ENCODE measurements at regions not wholly inside any gene's neighbourhood (a gene's known extent, or its start where the extent isn't known, plus 50 kb on each side); places are given as distances from the start of the nearest gene placed in this dataset.

GRCh38 chr3:35409991-35410390 lies 229.3 kb upstream of the ARPP21 start:
- CTCF ChIA-PET: no interaction called here
- no peak for DNase-seq (ENCODE audit: extremely low spot score)
- POLR2A ChIA-PET: no interaction called here
- no peak for TF ChIP-seq CTCF (IDR thresholded peaks at IDR 0.05; ENCODE audit: control extremely low read depth, extremely low read depth, low read depth, missing control alignments)

DNA sequence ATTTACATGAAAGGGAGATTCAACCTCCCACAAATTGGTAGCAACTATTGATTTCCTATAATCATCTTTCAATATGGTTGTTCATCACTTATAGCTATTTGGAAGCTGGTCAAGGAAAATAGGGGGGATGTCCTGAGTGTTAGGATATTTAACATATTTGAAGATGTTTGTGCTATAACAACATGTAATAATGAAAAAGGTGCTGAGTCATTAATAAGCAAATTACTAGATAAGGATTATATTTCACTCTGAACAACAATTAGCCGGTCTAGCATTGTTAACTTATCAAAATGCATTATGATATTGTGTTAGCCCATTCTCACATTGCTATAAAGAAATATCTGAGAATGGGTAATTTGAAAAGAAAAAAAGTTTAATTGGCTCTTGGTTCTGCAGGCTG lies 225.8 kb upstream of the ARPP21 start:
- ChIA-PET CTCF (no interaction called here), POLR2A (no interaction called here)
- no peak for DNase-seq (ENCODE audit: extremely low spot score)
- TF ChIP-seq CTCF (IDR thresholded peaks at IDR 0.05; ENCODE audit: control extremely low read depth, extremely low read depth, low read depth, missing control alignments): no peak

DNA sequence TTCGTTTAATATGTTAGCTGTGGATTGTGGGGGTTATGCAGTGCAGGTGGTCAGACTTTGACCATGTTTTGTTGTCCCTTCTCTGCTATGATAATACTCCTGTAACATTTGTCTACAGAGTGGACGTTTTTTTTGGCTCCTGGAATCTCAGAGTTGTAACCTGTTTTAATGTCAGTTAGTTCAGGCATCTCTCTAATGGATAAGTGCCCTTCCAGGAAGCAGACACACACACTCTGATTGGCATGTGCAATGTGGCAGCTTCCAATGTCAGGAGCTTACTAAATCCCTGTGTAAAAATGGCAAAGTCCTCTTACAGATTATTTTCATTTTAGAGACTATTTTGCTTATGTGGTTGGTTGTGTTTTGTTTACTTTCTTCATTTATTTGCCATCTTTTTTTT lies 222.2 kb upstream of the ARPP21 start:
- TF ChIP-seq CTCF (IDR thresholded peaks at IDR 0.05; ENCODE audit: control extremely low read depth, extremely low read depth, low read depth, missing control alignments): no peak
- DNase-seq (ENCODE audit: extremely low spot score): no peak
- ChIA-PET POLR2A (no interaction called here), CTCF (no interaction called here)

DNA sequence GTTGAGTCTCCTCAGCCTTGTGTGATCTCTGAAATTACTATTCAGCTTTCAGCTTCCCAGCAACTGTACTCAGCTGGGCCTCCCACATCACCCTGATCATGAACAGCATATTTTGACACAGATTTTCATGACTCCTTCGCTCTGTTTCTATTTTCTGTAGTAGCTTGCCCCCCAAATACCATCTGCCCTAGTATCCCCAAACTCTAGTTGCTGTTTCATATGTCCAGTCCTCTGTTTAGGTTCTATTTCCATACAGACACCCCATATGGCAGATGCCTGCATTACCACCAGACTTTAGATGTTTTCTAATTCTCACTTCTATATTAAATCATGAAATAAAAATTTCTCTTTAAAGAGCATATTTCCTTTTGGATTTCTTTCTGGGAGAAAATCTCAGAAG lies 217.2 kb upstream of the ARPP21 start:
- DNase-seq (ENCODE audit: extremely low spot score): no peak
- ChIA-PET POLR2A (no interaction called here), CTCF (no interaction called here)
- TF ChIP-seq CTCF (IDR thresholded peaks at IDR 0.05; ENCODE audit: control extremely low read depth, extremely low read depth, low read depth, missing control alignments): no peak

DNA sequence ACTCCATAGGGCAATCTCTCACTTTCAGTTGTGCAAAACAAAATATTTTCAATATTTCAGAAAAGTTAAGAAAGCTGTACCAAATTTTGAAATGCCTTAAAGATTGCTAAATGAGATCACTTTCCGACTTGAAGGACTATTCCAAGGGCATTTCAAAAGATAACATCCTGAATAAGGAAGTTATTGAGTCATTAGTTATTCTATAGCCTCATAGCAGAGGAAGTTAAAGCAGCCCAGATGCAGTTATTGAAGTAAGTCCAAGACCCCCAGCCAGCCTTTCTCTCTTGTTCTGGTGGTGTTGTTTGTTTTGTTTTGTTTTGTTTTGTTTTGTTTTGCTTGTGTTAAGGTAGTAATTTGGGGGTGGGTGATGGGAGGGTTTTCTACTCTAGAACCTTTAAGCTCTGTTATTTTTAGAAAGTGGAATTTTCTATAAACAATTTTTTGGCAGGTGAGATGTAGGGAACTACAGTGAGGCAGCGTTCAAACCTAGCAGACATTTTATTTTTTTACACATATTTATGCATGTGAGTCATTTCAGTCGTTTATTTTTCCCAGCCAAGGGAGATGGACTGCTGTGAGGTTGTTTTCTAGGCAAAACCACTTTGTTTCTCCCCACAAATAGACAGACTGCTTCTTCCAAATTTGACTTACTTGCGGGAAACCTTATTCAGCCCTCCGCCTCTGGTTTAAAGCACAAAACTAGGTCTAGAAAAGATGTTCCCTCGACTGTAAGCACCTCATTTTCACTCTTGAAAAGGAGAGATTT lies 216.3 kb upstream of the ARPP21 start:
- TF ChIP-seq CTCF (IDR thresholded peaks at IDR 0.05; ENCODE audit: control extremely low read depth, extremely low read depth, low read depth, missing control alignments): no peak
- no peak for DNase-seq (ENCODE audit: extremely low spot score)
- CTCF ChIA-PET: no interaction called here
- POLR2A ChIA-PET: no interaction called here

DNA sequence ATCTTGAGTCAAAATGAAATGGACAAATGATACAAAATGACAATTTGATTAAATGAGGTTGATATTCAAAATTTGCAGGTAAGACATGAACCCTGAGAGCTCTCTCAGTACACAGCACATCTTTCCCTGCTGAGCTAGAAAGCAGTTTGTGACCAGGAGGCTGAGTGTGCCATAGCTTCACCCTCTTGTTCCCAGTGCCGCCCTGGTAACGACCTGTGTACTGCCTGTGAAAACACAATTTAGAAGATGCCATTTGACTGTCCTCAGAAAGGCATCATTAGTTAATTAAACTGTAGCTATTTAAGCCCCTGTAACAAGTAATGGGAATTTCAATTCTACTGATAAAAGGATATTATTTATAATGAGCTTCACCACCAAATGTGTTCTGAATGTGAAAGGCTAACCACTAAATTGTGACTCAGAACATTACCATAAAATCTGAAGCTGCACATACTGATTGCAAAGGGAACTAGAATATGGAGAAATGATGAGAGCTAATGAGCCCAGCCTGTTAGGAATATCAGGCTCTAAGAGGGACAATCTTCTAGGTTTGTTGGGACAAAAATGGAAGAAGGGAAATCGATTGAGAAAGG lies 212.9 kb upstream of the ARPP21 start:
- no peak for DNase-seq (ENCODE audit: extremely low spot score)
- POLR2A ChIA-PET: no interaction called here
- CTCF ChIA-PET: no interaction called here
- no peak for TF ChIP-seq CTCF (IDR thresholded peaks at IDR 0.05; ENCODE audit: control extremely low read depth, extremely low read depth, low read depth, missing control alignments)
